GM12878 (cell line): ENCODE measurements at regions not wholly inside any gene's neighbourhood (a gene's known extent, or its start where the extent isn't known, plus 50 kb on each side); places are given as distances from the start of the nearest gene placed in this dataset.

Experiments
- ATAC-seq: fragments of 200-7000 bp; cut with Tn5 transposase; 3 replicates; pipeline ENCODE4 v1.9.1; 2020; ENCODE audit warnings: mild to moderate bottlenecking, moderate library complexity
- BruUV-seq: library from RNA; stranded (reverse); fragments of 400-500 nt; replicated peaks from 2 replicates; lab custom pipeline; 2021; lab: Mats Ljungman, UMichigan
- CTCF ChIA-PET: fragments of 300-600 bp; sonication (Branson Sonifier 250); formaldehyde crosslinking; extraction: SDS; loops from one replicate; lab custom pipeline; 2021; ENCODE audit warnings: inconsistent platforms; lab: Yijun Ruan, JAX
- POLR2A ChIA-PET: fragments of 350-600 bp; formaldehyde crosslinking; extraction: SDS; loops from one replicate; lab custom pipeline; 2021; ENCODE audit warnings: inconsistent platforms; lab: Charles Lee
- RAD21 ChIA-PET: fragments of 300-600 bp; sonication (Branson Sonifier 250); formaldehyde crosslinking; loops from one replicate; lab custom pipeline; 2023; ENCODE audit warnings: antibody characterized with exemption; ENCODE audit not compliant: unreplicated experiment; lab: Charles Lee
- SMC1A ChIA-PET: fragments of 300-600 bp; sonication (Branson Sonifier 250); formaldehyde crosslinking; loops from one replicate; lab custom pipeline; 2023; ENCODE audit not compliant: unreplicated experiment, uncharacterized antibody; lab: Charles Lee
- DNase-seq: peaks from one replicate; pipeline ENCODE4 v3.0.0-alpha.2; 2011; ENCODE audit warnings: low read depth, low spot score
- FAIRE-seq: peaks from 3 replicates; lab custom pipeline; 2011; peaks lifted over from hg19 to GRCh38; lab: Jason Lieb, UNC
- H2AFZ ChIP-seq: 2 replicates; pipeline ENCODE4 v1.6.0; 2011; ENCODE audit warnings: low read depth, low read length, control low read depth; ENCODE audit not compliant: control insufficient read depth
- H3K27ac ChIP-seq: 2 replicates; pipeline ENCODE4 v1.5.1; 2011; ENCODE audit warnings: control low read depth; ENCODE audit not compliant: control insufficient read depth, insufficient read depth
- H3K27me3 ChIP-seq, 2 experiments: replicated peaks in 1 of 2; 2 replicates each; pipeline versions ENCODE4 v1.6.0 to v1.6.1; 2011; ENCODE audit warnings: low read length in 1 of 2; ENCODE audit not compliant: control insufficient read depth in 2 of 2, insufficient read depth in 2 of 2
- H3K36me3 ChIP-seq, 2 experiments: 2 replicates each; pipeline ENCODE4 v1.5.1; 2011; ENCODE audit warnings: low read length in 1 of 2; ENCODE audit not compliant: control insufficient read depth in 2 of 2, insufficient read depth in 2 of 2
- H3K4me1 ChIP-seq: 2 replicates; pipeline ENCODE4 v1.6.1; 2011; ENCODE audit warnings: mild to moderate bottlenecking, low read length, moderate library complexity, mixed read lengths; ENCODE audit not compliant: control insufficient read depth, insufficient read depth
- H3K4me2 ChIP-seq: 2 replicates; pipeline ENCODE4 v1.6.0; 2011; ENCODE audit warnings: control low read depth; ENCODE audit not compliant: control insufficient read depth, insufficient read depth
- H3K4me3 ChIP-seq: fragments of 200-600 bp; sonication (generic); 2 replicates; pipeline ENCODE4 v1.5.1; 2016
- H3K79me2 ChIP-seq: 2 replicates; pipeline ENCODE4 v1.6.0; 2011; ENCODE audit warnings: low read length; ENCODE audit not compliant: control insufficient read depth, insufficient read depth
- H3K9ac ChIP-seq: 2 replicates; pipeline ENCODE4 v1.8.0; 2011; ENCODE audit warnings: low read length, control low read depth, mixed read lengths; ENCODE audit not compliant: control insufficient read depth, insufficient read depth
- H3K9me3 ChIP-seq: replicated peaks from 3 replicates; pipeline ENCODE4 v1.5.1; 2011; ENCODE audit warnings: mild to moderate bottlenecking, low read length; ENCODE audit not compliant: control insufficient read depth, insufficient read depth
- H4K20me1 ChIP-seq: 2 replicates; pipeline ENCODE4 v1.6.0; 2011; ENCODE audit not compliant: control insufficient read depth, insufficient read depth
- HCFC1 ChIP-seq: fragments of 150-350 bp; IDR thresholded peaks from 2 replicates; pipeline ENCODE4 v1.6.1; 2014; ENCODE audit warnings: low read length
- KLF5 ChIP-seq: fragments of 450-650 bp; IDR thresholded peaks from 2 replicates; pipeline ENCODE4 v1.6.1; 2014; ENCODE audit warnings: mild to moderate bottlenecking; ENCODE audit not compliant: partially characterized antibody
- NFYA ChIP-seq: IDR thresholded peaks from 2 replicates; pipeline ENCODE4 v1.6.1; 2011; ENCODE audit warnings: low read depth, mild to moderate bottlenecking, low read length, improper control_type of control experiment, borderline replicate concordance
- SIN3A ChIP-seq: IDR thresholded peaks from 2 replicates; pipeline ENCODE4 v1.6.1; 2012; ENCODE audit warnings: low read depth, low read length, improper control_type of control experiment
- TAF1 ChIP-seq: IDR thresholded peaks from 2 replicates; pipeline ENCODE4 v1.6.1; 2011; ENCODE audit warnings: mild to moderate bottlenecking, low read depth, low read length, borderline replicate concordance
- WGBS: methylation state at CpG from one replicate; pipeline ENCODE4 v1.1.6; 2016; ENCODE audit warnings: low lambda C conversion rate; ENCODE audit not compliant: insufficient replicate concordance, insufficient coverage; ENCODE audit errors: missing lambda C conversion rate; 5-methylcytosine and 5-hydroxymethylcytosine counted together
- in situ Hi-C: fragments of 300-500 bp; cut with MboI; formaldehyde crosslinking; loops from 9 replicates; pipeline ENCODE4 v1.14.3; 2018; ENCODE audit warnings: mixed read lengths
- intact Hi-C: fragments of 100-400 bp; cut with micrococcal nuclease; formaldehyde crosslinking; loops from one replicate; pipeline ENCODE4 v1.14.2; 2022; ENCODE audit not compliant: unreplicated experiment
- TF ChIP-seq, protein P1 (sequence below): fragments of 450-650 bp; IDR thresholded peaks from 2 replicates; pipeline ENCODE4 v1.6.1; 2017; ENCODE audit warnings: mild to moderate bottlenecking, low read depth, inconsistent platforms; ENCODE audit not compliant: poor library complexity, severe bottlenecking

DNA sequence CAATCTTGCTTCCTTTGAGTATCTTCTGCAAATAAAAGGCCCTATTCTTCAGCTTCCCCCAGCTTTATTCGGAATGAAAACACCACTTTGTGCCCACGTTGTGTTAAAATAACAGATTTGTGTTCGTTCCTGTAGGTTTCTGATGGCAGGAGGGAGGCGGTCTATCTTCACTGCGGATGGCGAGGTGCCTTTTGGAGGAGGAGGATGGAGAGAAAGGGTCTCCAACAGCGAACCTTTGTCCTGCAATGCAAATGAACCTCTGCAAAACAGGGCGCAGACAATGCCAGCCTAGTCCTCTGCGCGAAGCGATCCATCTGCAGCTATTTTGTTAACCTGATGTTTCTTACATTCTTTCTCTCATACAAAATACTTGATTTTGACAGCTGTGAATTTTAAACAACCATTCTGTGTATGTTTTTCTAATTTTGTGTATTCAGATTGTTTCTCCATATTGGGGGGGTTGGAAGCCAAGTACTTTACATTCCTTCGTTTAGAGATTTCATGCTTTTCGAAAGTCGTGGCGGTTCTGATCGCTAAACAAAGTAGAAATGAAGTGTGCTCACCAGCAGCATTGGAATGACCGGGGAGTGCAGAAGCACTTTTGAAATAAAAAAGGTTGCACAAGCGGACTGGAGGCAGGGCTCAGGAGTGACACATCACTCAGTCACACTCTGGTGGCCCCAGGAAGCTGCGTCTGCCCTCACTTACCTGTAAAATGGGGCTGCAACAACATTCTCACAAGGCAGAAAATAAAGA lies 279.0 kb upstream of the IRX5 start:
- TF ChIP-seq, protein P1, sequence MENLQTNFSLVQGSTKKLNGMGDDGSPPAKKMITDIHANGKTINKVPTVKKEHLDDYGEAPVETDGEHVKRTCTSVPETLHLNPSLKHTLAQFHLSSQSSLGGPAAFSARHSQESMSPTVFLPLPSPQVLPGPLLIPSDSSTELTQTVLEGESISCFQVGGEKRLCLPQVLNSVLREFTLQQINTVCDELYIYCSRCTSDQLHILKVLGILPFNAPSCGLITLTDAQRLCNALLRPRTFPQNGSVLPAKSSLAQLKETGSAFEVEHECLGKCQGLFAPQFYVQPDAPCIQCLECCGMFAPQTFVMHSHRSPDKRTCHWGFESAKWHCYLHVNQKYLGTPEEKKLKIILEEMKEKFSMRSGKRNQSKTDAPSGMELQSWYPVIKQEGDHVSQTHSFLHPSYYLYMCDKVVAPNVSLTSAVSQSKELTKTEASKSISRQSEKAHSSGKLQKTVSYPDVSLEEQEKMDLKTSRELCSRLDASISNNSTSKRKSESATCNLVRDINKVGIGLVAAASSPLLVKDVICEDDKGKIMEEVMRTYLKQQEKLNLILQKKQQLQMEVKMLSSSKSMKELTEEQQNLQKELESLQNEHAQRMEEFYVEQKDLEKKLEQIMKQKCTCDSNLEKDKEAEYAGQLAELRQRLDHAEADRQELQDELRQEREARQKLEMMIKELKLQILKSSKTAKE = no peak
- TF ChIP-seq HCFC1 = no peak
- TF ChIP-seq NFYA = no peak
- no peak for TF ChIP-seq TAF1
- no peak for TF ChIP-seq KLF5
- TF ChIP-seq SIN3A = no peak
- TF ChIP-seq, all 136 proteins: peak for 0
- CTCF ChIA-PET = interaction anchor here (1.2 kb wide), 1 partner anchor 20 kb away, joined by 3 read pairs; no protein-coding TSS in a partner anchor
- Histone ChIP-seq H3K4me3 (no peak overlapping the region), H3K4me2 (no peak overlapping the region), H3K27me3 (no peaks in the 10 kb centered on the region), H3K9me3 (no peaks in the 10 kb centered on the region), H3K79me2 (no peaks in the 10 kb centered on the region), H4K20me1 (no peaks in the 10 kb centered on the region), H3K27ac (no peak overlapping the region), H3K36me3 (no peaks in the 10 kb centered on the region), H3K4me1 (no peaks in the 10 kb centered on the region), H3K9ac (no peak overlapping the region), H2AFZ (no peak overlapping the region)
- SMC1A ChIA-PET = no interaction called here
- ATAC-seq (no peak), DNase-seq (no peak), FAIRE-seq (no peak)
- intact Hi-C loops (no loop called here), in situ Hi-C loops (no loop called here)
- BruUV-seq = no TSS peak
- WGBS = 55% methylated on average over 19 of the region's 19 CpGs
- POLR2A ChIA-PET = no interaction called here
- RAD21 ChIA-PET = no interaction called here
